ENCODE measurements at regions not wholly inside any gene's neighbourhood (a gene's known extent, or its start where the extent isn't known, plus 50 kb on each side); places are given as distances from the start of the nearest gene placed in this dataset.

DNA sequence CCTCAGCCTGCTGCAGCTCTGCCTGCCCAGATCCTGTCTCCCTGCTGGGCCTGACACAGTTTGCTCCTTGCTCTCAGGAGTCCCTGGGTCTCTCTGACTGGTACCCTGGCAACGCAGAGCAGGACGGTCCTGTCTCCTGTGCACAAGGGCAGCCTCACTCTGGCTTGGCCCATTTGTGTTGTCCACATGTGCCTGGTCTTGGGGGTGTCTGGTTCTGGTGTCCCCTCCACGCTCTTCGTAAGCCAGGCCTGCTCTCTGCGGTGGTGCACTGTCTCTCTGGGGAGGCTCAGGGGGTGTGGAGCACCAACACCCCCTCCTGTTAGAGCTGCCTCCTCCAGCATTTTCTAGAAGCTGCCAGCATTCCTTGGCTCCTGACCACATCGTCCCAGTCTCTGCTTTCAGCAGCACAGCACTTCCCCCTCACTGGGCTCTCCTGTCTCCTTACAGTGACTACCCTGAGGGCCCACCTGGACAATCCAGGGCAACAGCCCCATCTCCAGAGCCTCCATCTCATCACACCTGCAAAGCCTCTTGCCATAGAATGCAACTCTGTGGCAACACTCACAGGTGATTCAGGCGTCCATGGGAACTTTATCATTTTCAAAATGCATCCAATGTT lies 235.6 kb upstream of the HS6ST1 start:
- DNase-seq (ENCODE audit: low read depth), result no peak

DNA sequence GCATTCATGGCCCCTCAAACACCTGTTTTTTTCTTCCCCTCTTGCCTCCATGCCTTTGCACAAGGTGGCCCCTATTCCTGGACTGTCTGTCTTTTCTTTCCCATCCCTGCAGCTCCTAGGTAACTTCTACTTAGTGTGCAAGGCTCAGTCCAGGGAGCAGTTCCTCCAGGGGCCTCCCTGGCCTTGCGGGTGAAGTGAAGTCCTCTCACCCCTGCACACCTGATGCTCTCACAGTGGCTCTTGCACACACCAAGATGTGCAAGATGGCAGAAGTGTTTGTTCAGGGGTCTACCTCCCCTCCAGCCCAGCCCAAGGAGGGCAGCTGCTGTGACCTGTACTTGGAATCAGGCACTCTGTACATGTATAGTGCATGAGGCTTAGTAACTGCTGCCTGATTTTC lies 236.8 kb upstream of the HS6ST1 start:
- no peak for DNase-seq (ENCODE audit: low read depth)

DNA sequence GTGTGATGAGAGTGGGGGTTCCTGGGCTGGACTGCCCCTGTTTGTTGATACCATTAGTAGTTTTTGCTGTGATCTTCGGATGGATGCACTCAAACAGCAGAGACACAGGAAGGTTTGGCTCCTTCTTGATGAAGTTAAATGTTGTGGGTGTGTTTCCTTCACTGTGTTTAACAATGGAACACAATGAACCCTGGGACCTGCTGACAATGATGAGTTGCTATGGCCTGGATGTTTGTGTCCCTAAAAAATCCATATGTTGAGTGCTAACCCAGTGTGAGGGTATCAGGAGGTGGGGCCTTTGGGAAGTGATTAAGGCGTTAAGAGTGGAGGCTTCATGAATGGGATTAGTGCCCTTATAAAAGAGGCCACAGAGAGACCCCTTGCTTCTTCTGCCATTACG lies 237.4 kb upstream of the HS6ST1 start:
- DNase-seq (ENCODE audit: low read depth), result no peak

DNA sequence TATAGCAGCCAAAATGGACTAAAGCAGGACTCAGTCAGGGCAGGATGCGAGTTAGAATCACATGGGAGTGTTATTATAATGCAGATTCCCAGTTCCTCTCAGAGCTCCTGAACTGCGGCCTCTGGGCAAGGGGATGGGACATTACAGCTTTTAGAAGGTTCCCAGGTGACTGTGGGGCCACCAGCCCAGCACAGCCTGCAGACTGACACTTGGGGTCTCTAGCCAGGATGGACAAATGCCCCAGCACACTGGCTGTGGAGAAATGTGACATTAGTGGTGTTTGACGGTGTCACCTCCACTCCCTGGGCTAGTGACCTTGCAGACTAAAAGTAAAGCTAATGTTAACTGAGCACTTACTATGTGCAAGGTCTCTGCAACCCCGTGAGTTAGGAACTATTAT lies 238.0 kb upstream of the HS6ST1 start:
- no peak for DNase-seq (ENCODE audit: low read depth)

DNA sequence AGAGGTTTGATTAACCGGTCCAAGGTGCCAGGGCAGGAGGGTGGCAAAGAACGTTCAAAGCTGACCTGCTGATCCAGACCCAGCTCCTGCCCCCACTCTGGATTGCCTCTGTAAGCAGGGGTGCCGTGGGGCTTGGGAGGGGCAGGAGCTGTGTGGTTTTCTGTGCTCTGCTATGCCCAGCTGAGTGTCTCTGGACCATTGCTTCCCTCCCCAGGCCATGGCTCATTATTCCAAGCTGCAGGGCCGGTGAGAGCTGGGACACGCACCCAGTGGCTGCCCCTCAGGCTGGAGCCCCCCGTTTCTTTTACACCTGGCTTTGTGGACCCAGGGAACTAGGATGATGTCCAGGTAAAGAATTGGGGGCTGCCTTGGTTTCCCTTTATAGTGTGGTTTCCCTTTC lies 238.4 kb upstream of the HS6ST1 start:
- DNase-seq (ENCODE audit: low read depth), result no peak

DNA sequence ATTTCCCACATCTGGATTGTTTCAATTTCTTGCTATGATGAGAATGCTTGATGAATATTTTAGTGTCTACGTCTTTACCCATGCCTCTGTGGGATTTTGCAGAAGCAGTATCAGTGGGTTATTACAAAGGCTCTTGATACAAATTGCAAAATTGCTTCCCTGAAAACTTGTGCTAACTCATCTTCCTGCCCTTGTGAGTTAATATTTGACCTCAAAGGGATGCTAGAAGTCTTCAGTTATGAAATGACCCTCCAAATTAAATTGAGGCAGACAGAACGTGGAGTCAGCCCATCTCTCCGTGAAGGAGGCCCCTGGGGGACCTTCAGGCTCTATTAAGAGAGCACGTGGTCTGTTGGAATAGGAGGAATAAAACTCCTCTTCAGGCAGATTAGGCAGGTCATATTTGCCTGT lies 239.2 kb upstream of the HS6ST1 start:
- no peak for DNase-seq (ENCODE audit: low read depth)

DNA sequence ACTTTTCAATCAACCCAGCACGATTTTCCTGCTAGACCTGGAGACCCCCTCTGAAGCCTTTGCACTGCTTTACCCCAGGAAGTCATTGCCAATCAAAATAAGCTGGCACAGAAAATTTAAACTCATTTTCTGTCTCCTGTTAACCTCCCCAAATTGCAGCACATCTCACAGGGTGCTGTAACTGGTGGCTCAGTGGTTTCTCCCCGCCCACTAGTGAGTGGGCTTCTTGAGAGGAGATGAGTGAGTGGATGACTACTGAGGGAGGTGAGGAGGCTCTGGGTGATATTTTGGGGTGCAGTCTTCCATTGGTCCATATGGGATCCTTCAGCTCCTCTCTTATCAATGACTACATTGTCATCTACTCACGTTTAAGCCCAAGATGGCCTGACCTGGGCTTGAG lies 239.8 kb upstream of the HS6ST1 start:
- no peak for DNase-seq (ENCODE audit: low read depth)

DNA sequence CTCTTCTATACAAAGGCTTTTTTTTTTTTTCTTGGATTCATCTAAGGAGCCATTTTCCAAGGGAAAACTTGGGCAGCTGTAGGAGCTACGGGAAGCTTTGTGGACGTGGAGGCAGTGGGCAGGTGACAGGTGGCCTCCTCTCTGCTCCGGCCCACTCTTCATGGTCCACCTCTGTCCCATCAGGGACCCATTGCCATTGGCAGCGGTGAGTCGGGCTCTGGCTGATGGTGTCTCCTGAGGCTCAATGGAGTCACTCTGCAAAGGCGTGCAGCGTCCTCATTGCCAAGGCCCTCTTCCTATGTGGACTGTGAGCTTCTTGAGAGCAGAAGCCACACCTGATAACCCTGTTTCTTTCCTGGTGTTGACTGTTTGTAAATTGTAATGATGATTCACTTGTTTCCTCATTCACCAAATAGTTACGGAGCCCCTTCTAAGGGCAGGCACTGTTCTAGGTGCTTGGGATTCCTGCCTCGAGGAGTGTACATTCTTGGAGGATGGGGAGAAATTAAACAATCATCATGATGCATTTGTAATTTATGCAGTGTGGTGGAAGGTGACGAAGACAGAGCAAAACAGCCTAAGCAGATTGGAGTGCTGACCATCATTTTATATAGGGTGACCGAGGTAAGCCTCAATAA lies 240.3 kb upstream of the HS6ST1 start:
- no peak for DNase-seq (ENCODE audit: low read depth)

DNA sequence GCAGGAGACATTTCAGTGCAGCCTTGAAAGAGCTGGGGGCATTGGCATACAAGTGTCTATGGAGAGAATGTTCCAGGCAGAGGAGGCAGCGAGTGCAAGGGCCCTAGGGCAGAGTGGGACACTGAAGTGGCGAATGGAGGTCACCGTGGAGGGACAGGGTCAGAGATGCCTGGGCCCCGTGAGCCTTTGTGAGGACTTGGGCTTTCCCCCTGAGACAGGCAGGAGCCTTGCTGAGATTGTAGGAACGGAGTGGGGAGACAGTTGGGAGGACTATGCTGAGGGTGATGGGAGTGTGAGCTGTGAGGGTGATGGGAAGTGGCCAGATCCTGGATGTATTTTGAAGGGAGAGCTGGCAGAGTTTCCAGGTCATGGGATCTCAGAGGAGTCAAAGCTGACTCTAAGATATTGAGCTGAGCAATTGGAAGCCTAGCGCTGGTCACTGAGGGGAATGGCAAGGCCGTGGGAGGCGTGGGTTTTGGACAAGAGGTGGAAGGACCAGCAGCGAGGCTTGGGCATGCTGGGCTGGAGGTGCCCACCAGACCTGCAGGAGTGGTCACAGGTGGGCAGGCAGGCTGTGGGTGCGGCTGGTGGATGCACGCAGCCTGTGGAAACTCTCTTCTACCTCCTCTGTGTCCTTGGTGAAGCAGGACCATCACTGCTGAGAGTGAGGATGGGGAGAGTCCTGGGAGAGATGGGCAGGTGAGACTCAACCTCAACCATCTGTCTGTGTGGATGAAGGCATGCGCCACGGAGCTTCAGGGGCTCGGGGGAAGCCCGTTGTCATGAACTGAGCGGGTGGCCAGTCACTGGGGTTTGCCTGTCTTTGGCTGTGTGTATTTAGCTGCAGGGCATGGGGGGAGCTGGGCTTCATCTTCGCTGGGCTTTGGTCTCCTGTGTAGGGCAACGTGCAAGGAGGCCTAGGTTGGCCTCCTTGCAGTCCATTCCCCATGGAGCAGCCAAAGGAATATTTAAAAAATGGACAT lies 241.2 kb upstream of the HS6ST1 start:
- no peak for DNase-seq (ENCODE audit: low read depth)

DNA sequence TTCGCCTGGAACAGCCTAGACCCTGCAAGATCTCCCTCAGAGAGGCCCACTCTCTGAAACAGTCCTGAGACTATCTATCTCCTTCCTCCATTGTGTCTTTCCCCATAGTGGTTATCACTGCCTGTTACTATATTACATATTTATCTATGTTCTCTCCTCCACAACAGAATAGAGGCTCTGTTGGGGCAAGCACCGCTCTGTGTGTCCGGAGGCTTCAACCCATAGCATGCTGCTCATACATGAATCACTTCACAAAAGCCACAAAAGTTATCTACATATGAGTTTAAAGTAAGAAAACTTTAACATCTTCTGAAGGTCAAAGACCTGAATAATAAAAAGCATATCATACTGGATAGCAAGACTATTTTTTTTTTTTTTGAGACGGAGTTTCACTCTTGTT lies 242.1 kb upstream of the HS6ST1 start:
- DNase-seq (ENCODE audit: low read depth), result no peak

DNA sequence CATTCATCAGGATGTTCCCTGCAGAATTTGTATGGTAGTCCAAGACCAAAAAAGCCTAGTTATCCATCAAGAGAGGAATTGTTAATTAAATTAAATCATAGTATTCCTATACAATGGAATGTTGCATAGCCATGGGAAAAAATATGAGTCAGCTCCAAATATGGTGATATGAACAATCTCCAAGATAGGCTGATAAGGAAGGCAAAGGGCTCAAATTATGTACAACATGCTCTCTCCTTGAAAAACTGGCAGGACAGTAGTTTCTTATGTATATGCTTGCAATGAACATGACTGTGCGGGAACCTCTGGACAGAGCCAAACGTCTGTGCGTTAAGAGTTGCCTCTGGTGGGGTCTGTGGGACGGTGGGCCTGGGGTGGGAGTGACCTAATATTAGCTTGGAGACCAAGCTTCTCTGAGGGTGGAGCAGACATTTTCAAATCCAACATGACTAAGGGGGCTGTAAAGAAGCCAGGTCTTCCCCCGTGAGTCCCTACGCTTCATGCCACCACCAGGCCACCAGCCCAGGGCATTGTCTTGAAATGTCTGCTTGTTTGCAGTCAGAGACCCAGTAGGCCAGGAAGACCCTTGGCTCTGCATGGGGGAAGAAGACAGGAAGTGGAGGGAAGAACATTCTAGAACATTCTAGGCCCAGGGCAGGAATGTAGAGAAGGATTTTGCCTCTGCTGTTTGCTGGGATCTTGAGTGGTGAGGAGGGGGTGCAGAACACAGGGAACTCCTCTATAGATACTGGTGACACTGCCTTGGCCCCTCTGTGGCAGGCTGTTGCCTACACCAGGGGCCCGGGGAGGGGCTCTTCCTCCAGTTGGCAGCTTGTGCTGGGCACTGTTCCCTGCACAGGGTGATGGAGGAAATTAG lies 244.0 kb upstream of the HS6ST1 start:
- no peak for DNase-seq (ENCODE audit: low read depth)

DNA sequence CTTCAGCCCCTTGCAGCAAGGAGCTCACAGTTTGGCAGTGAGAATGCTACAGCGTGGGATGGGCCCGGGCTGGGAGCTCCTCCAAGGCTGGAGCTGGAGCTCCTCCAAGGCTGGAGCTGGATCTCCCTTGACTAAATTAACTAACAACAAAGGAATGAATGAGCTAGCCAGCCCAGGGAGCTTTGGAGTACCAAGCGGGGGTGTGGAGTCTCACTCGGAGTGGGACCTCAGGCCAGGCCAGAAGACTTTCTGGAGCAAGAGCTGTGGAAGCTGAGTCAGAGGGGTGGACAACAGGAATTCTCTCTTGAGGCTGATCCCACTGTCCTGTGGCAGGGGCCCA lies 244.7 kb upstream of the HS6ST1 start:
- no peak for DNase-seq (ENCODE audit: low read depth)

DNA sequence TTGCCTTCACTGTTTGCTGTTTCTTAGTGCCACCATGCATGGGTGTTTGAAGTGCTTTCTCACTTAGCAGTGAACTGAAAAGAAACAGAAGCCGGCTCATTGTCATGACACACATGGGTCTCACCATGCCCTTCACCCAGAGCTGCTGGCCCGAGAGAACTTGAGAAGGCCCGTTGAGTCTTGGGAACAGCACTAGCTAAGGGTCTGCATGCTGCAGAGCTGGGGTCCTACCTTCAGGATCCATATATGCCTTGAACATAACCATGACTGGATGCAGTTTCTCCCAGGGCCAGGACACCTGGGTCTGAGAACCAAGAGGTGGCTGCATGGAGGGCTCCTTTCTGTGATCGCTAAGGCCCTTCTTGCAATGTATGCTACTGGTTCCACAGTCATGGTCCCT lies 245.5 kb upstream of the HS6ST1 start:
- DNase-seq (ENCODE audit: low read depth), result no peak

DNA sequence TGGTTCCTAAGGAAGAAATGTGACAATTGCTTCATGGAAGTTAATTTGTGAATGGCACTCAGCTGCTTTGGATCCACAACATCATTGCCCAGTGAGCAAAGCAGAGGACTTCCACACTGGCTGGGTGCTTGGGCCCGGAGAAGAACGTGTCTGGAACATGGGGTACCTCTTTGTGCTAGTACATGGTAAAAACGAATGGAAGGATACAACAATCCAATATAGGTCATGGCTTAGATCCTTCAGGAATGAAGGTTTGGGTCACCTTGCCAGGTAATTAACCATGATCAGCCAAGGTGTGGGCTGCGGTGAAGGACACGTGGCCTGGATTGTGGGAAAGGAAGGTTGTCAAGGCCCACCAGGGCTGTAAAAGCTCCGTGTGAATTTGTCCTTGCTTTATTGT lies 245.9 kb upstream of the HS6ST1 start:
- no peak for DNase-seq (ENCODE audit: low read depth)

DNA sequence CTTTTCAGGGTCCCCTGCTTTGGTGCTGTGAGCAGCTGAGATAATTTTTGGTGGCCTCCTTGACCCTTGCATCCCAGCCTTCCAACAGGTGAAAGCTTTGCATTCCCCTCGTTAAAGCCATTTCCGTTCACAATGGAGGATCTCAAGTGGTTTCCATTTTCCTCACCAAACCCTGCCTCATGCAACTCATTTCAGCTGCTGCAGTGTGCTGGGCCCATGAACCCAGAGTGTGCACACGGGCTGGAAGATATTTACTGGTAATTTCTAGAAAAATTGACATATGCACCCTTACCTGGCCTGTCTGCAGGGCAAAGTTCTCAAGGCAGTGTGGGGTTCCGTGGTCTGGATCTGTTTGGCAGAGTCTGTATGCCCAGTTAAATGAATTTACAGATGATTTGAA lies 246.8 kb upstream of the HS6ST1 start:
- no peak for DNase-seq (ENCODE audit: low read depth)

DNA sequence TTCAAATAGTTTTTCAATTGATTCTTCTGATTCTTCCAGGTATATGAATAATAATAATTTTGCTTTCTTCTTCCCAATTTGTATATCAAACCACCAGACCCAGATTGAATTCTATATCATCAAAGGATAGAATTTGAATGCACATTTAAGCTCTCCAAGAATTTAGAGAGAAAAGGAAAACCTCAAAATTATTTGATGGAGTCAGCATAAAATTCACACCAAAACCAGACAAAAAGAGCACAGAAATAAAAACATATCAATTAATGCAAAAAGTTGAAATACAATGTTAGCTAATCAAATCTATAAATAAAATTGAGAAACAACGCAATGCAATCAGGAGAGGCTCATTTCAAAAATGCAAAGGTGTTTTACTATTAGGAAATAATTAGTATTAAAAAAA lies 248.0 kb upstream of the HS6ST1 start:
- DNase-seq (ENCODE audit: low read depth), result no peak

DNA sequence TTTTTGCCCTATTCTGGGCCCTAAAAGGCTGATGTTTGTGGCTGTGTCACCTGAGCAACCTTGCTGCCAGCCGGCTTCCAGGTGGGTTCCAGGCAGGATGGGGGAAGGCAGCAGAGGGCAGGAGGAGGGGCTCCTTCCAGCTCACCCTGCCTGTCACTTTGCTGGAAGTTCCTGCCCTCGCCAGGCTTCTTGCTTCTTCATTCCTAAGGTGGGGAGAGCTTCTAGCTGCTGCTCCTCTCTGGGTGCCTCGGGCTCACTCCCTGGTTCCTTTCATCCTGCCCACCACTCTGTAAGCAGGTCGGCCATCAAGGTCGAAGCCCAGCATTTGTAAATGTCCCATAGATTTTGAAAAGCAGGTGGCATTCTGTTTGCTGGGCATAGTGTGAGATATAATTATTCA lies 249.4 kb upstream of the HS6ST1 start:
- DNase-seq (ENCODE audit: low read depth), result no peak

DNA sequence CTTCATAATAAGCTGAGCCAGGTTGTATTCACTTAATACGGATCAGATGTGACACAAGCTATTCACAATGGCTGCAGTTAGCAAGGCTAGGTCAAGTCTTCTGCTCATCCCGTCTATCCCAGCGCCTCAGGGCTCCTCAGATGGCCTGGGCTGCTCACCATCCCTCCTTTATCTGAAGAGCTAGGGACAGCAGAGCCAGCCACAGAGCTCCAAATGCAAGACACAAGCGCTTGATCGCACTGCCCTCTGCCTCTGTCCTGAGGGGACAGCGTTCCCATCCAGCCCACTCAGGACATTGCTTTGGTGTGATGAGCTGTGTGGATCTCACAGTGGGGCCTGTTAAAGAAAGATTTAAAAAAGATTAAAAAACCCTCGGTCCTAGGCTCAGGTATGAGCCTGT lies 254.4 kb upstream of the HS6ST1 start:
- DNase-seq (ENCODE audit: low read depth), result no peak

DNA sequence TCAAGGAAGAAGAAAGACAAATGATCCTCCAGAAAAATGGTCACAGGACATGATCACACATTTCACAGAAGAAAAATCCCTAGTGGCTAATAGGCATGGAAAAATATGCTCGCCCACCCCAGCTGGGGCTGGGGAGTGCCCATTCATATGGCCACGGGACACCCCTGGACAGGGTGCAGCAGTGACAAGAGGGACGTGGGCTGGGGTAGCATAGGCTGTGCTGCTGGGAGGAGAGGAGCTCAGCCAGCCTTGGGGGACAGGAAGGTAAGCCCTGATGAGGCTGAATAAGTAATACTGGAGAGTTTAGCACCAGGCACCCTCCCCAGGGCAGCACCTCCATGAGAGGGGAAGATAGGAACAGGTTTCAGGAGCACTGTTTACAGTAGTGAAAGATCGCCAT lies 254.9 kb upstream of the HS6ST1 start:
- DNase-seq (ENCODE audit: low read depth), result no peak

DNA sequence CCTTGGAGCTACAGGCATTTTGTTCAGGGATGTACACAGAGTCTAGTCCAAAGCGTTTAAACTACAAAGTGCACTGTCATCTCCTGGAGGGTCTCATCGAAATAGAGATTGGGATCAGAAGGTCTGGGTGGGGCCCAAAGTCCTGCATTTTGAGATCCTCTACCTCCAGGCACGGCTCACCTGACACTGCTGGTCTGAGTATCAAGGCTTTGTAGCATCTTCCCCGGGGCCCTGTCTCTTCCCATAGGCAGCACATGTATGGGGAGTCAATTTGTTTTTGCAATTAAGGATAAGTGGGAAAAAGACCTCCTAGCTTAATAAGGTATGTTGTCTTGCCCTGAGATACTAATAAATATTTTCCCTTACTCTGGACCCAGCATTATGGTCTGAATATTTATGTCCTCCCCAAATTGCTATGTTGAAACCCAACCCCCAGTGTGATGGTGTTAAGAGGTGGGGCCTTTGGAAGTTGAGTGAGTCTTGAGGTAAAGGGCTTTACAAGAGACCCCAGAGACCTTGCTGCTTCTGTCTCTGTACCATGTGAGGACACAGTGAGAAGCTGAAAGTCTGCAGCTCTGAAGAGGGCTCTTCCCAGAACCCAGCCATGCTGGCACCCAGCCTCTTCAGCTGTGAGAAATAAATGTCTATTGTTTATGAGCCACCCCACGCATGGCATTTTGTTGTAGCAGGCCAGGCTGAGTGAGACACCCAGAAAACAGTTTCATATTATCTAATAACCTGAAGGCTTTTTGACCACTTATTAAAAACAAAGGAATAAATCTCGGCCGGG lies 258.7 kb upstream of the HS6ST1 start:
- no peak for DNase-seq (ENCODE audit: low read depth)
